ENCODE measurements at regions not wholly inside any gene's neighbourhood (a gene's known extent, or its start where the extent isn't known, plus 50 kb on each side); places are given as distances from the start of the nearest gene placed in this dataset.
"Not testable (repeated sequence)": the region's sequence is repeated elsewhere in the genome, so short reads cannot be mapped to it uniquely, and the experiment has no call there.

GRCh38 chr10:91091780-91092179, 128.7 kb upstream of the PCGF5 start:
- no peak for DNase-seq

DNA sequence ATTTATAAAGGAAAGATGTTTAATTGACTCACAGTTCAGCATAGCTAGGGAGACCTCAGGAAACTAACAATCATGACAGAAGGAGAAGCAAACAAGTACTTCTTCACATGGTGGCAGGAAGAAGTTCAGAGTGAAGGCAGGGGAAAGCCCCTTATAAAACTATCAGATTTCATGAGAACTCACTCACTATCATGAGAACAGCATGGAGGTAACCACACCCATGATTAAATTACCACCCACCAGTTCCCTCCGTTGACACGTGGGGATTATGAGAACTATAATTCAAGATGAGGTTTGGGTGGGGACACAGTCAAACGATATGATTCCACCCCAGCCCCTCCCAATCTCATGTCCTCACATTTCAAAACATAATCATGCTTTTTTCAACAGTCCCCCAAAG, 124.2 kb upstream of the PCGF5 start:
- no peak for DNase-seq

GRCh38 chr10:91097313-91097712, 123.2 kb upstream of the PCGF5 start:
- DNase-seq, result no peak

DNA sequence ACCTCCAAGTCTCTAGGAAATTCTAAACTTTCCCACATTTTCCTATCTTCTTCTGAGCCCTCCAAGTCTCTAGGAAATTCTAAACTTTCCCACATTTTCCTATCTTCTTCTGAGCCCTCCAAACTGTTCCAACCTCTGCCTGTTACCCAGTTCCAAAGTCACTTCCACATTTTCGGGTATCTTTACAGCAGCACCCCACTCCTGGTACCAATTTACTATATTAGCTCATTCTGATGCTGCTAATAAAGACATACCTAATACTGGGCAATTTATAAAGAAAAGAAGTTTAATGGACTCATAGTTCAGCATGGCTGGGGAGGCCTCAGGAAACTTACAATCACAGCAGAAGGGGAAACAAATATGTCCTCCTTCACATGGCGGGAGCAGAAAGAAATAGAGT, 122.4 kb upstream of the PCGF5 start:
- not testable (repeated sequence) for DNase-seq

GRCh38 chr10:91103384-91104192, 116.9 kb upstream of the PCGF5 start:
- no peak for DNase-seq

DNA sequence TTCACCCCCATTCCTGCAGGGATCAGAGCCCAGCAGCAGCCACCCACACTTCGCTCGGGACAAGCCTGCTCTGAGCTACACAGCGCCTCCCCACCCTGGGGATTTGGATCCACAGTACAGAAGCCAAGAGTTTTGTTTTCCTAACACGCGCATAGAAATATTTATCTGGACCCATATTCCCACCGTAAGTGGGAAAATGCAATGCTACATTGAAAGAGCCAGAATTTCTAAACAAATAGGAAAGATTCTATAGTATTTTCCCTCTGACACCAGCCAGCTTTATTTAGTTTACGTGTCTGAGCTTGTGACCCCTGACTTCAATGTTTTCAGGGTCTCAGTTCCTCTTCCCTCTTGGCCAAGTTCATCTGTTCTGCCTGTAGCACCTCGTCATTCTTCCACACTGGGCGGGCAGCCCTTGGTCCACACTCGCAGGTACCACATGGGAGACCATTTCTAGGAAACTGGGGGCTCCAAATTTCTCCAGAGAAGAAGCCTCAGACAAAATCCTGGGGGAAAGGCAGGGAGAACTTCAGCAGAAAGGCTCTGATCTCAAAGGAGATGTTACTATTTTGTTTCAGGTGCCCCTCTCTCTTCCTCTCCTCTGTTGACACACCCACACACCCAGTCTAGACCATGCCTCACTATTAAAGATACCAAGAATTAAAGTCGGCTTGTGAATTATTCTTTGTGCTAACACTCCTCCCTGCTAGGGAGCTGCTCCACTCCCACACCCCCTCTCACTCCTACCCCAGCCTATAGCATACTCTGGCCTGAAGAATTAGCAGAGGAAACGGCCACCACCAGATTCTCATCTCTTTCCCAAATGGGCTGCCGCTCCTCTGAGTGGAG, 116.0 kb upstream of the PCGF5 start:
- no peak for DNase-seq

GRCh38 chr10:91105269-91105668, 115.2 kb upstream of the PCGF5 start:
- no peak for DNase-seq

DNA sequence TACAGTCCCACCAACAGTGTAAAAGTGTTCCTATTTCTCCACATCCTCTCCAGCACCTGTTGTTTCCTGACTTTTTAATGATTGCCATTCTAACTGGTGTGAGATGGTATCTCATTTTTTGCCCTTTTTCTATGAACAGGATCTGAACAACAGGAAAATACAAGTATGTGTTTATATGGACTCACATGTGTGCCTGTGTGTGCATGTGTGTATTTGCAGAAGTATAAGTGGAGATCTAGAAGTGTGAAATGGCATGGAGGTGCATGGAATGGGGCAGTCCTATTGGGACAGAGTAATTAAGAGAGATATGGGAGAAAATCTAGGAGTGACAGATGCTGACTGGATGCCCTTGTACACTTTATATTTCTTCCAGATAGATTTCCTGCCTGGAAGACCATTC, 111.6 kb upstream of the PCGF5 start:
- no peak for DNase-seq

- no peak for DNase-seq
These were observed 109.4 kb upstream of the PCGF5 start for GRCh38 chr10:91111060-91111459.

DNA sequence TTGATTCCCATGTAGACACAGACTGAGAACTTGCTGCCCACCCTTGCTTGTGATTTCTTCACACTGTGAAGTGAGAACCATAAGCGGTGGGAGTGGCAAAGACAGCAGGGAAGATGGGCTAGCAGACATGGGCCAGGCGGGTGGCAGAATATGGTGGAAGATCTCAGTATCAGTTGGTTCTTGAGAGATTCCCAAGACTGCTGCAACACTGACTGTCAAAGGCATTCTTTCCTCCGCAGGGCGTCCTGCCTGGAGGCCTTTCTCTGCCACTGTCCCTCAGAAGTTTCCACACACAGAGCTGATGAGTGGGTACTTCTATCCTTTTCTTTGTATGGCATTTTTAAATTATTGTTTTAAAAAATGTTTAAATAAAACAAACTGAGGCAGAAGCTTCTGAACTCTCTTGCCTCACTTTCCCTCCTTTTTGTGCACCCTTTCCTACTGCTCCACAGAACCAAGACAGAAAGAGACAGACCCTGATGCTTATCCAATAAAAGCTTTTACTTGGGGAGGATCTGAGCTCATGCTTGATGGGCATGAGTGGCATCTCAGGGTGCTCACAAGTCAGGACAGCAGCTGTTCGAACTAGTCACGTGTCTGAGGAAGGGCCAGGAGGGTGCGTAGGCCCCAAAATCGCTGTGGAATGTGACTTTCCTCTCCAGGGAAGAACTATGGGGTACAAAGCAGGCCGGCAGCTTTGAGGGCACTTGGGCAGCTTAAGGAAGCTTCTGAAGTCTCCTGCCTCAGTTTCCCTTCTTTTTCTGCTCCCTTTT, 104.7 kb upstream of the PCGF5 start:
- no peak for DNase-seq

GRCh38 chr10:91117505-91117904, 103.0 kb upstream of the PCGF5 start:
- no peak for DNase-seq

DNA sequence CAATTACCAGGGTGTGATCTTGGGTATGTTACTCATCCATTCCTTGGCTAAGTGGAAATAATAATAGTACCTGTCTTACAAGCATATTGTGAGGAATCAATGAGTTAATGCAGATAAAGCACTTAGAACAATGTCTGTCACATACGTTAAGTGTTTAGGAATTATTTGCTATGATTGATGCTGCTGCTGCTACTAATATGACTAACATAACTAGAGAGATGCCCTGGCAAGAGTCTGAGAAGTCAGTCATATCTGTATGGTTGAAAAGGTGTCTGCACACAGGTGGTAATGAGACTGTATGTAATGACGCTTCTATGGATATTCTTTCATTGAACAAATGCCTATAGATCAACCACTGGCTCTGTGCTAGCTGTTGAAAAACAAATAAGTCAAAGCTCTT, 100.1 kb upstream of the PCGF5 start:
- no peak for DNase-seq

GRCh38 chr10:91123261-91123660, 97.2 kb upstream of the PCGF5 start:
- no peak for DNase-seq

- DNase-seq, result no peak
These were observed 96.4 kb upstream of the PCGF5 start for GRCh38 chr10:91124016-91124415.

- DNase-seq, result no peak
These were observed 94.0 kb upstream of the PCGF5 start for GRCh38 chr10:91126471-91126870.

DNA sequence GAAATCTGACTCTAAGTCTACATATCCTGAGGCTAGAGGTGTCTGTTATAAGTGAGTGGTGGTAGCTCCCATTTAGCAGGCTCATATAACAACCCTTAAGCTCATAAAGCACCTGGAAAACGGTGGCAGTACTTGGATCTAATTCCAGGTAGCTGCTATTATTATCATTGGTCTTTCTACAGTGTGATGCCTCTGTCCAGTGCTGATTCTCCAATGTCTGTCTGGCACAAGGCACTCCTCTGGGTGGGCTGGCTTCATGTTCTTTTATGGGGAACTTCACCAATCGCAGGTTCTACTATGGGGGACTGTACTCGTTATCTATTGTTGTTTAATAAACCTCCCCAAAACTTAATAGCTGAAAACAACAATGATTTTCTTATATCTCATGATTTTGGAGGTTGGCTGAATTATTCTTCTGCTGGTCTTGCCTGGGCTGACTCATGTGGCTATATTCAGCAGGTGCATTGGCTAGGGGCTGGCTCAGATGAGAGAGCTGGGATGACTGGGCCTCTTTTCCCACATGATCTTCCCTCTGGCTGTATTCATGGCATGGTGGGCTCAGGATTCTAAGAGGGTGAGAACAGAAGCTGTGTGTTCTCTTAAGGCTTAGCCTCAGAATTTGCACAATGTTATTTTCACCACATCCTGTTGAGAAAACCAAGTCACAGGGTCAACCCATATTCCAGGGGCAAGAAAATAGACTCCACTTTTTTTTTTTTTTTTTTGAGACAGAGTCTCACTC, 93.0 kb upstream of the PCGF5 start:
- DNase-seq, result no peak

- DNase-seq, result no peak
These were observed 85.3 kb upstream of the PCGF5 start for GRCh38 chr10:91135113-91135512.

DNA sequence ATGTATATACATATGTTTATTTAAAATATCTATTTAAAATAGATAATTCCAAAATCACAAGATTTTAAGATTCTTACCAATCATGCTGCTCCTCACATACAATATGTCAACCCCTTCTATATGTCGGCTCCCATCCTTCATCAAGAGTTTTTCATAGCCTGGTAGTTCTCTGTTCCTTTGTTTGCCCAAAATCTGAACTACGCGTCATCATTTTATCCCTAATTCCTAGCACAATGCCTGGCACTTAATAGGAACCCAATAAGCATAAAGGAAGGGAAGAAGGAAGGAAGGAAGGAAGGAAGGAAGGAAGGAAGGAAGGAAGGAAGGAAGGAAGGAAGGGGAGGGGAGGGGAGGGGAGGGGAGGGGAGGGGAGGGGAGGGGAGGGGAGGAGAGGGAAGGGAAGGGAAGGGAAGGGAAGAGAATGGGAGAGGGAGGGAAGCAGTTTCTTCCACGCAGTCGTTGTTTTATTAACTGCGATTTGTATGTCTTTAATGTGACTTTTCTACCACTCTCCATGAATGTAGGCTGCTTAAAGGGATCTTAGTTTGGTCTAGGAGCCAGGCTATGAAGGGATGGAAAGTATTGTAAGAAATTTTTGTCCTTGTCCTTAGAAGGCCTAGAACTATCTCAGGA, 83.3 kb upstream of the PCGF5 start:
- no peak for DNase-seq

GRCh38 chr10:91137822-91138221, 82.6 kb upstream of the PCGF5 start:
- no peak for DNase-seq

DNA sequence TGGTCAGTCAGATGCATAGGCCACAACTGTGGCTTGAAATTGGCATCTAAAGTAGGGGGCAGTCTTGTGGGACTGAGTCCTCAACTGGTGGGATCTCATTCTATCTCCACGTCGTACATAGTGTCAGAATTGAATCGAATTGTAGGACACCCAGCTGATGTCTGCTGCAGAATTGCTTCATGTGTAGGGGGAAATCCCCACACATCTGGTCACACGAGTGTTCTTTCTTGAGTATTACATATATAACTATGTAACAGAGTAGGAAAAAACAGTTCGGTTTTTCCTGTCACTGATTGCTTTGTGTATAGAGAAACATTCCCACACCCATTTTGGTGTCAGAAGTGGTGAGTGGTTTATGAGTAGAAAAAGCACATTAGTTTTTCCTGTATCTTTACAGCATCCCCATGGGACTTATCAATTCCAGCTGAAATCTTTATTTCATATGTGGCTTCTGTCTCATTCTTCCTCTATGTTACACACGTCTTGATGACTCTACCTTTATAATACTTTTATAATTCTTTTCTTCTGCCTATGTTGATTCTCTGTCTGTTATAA, 79.4 kb upstream of the PCGF5 start:
- DNase-seq, result no peak

DNA sequence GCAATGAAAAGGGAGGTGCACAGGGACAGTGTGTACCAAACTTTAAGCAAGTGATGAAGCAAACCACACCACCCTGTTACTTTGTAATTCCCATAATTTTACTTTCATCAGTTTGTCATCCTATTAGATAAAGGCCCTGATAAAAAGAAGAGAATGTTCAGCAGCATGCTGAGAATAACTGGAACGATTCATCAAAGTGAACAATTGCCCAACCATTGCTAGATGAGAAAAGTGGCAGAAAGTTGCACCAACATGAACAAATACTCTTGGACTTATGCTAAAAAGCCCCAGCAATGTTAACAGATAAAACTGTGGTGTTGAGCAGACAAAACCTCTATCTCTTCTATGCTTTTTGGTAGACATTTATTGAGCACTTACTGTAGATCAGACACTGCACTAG, 75.5 kb upstream of the PCGF5 start:
- DNase-seq, result no peak

DNA sequence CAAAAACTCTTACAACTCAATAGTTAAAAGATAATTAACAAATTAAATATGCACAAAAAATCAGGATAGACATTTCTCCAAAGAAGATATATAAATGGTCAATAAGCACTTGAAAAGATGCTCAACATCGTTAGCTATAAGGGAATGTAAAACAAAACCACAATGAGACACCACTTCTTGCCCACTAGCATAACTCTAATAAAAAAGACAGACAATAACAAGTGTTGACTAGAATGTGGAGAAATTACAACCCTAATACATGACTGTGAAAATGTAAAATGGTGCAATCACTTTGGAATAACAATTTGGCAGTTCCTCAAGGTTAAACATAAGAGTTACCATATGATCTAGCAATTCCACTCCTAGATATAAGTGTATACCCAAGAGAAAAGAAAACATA, 74.3 kb upstream of the PCGF5 start:
- no peak for DNase-seq
